ENCODE measurements at regions not wholly inside any gene's neighbourhood (a gene's known extent, or its start where the extent isn't known, plus 50 kb on each side); places are given as distances from the start of the nearest gene placed in this dataset.

DNA sequence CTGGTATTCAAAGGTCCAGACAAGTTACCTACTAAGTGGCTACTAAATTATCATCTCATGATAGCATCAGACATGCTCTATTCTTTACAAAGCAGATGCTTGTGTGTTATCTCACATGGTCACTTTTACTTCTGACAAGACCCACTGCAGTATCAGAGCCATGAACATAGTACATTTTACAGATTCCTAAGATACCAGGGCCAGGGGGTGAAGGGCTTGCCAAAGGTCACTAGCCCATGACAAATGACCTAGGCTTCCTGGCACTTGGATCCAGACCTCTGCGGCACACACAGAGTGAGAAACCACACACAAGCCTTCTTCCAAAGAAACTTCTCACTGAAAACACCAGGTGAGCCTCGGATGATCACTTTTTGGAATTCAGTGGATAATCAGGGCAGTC lies 446.8 kb downstream of the EIPR1 start:
- TF ChIP-seq CTCF (IDR thresholded peaks at IDR 0.05) (no peak), POLR2A (IDR thresholded peaks at IDR 0.05) (no peak)
